HG02623 (cell line): ENCODE measurements at regions not wholly inside any gene's neighbourhood (a gene's known extent, or its start where the extent isn't known, plus 50 kb on each side); places are given as distances from the start of the nearest gene placed in this dataset.
"Not testable (repeated sequence)": the region's sequence is repeated elsewhere in the genome, so short reads cannot be mapped to it uniquely, and the experiment has no call there.

ENCODE experiments used
- ATAC-seq: cut with Tn5 transposase; IDR thresholded peaks from one replicate; pipeline ENCODE4 v1.9.1; 2021; ENCODE audit warnings: moderate library complexity; ENCODE audit not compliant: unreplicated experiment

DNA sequence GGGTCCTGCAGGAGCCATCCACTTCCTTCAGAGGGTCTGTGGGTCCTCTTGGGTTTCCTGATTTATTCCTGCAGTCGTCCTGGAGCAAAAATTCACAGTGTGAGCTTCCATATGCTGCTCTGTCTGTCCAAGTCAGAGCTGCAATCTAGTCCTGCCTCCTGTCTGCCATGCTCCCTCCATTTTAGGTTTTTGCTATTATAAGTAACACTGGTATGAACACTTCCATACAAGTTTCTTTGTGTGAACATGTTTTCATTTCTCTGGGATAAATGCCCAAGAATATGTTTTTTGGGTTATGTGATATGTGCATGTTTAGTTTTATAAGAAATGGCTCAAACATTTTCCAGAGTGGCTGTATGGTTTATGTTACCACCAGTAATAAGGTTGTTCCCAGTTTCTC is 188.1 kb downstream of the ACTR3B start:
- no peak for ATAC-seq

DNA sequence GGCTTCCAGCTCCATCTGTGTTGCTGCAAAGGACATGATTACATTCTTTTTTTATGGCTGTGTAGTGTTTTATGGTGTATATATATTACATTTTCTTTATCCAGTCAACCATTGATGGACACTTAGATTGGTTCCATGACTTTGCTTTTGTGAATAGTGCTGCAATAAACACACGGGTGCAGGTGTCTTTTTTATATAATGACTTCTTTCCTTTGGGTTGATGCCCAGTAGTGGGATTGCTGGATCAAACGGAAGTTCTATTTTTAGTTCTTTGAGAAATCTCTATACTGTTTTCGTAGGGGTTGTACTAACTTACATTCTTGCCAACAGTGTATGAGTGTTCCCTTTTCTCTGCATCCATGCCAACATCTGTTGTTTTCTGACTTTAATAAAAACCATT is 189.7 kb downstream of the ACTR3B start:
- no peak for ATAC-seq

DNA sequence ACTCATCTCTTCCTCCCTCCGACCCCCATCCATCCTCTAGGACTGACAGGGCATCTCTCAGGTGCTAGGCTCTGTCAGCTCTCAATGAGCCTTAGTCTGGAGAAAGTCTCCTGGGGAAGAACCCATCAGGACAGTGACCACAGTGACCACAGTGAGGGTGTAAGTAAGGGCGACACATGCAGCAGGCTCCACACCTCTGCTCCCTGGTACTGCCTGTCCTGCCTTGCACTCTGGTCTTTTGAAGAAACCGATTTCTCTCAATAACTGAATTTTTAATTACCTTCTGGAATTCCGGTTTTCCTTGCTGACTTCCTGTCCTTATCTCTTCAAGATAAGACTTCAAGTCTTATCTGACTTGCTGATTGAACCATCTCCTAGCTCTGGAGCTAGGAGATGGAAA is 190.2 kb downstream of the ACTR3B start:
- no peak for ATAC-seq

DNA sequence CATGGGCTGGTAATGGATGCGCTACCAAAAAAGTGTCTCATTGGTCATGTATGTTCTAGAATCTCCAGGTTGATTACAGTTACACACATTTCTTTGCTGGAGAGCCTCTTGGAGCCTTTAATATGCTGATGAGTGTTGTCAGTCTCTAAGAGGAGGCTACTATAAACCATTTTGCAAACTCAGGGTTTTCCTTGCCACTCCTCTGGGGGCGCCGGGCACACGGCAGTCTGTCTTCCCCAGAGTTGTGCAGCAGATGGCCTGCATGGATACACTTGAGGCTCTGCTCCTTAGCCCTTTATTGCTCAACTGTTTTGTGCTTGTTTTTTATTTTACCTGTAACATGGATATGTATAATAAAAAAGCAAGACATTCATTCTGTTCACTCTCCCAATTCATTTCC is 196.5 kb downstream of the ACTR3B start:
- ATAC-seq: no peak

DNA sequence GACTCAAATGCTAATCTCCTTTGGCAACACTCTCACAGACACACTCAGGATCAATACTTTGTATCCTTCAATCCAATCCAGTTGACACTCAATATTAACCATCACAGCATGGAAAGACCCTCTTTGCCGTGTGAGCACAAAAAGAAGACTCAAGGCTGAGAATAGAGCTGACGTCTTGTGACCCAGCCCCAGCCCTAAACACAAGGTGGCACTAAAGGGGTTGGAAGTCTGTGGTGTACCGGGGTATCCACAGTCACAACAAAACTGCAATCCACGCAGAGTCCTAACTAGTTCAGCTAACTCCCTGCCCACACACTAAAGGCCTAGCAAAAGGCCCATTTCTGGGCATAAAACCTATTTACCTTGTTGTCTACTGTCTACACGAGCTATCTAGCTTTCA is 200.1 kb downstream of the ACTR3B start:
- no peak for ATAC-seq

DNA sequence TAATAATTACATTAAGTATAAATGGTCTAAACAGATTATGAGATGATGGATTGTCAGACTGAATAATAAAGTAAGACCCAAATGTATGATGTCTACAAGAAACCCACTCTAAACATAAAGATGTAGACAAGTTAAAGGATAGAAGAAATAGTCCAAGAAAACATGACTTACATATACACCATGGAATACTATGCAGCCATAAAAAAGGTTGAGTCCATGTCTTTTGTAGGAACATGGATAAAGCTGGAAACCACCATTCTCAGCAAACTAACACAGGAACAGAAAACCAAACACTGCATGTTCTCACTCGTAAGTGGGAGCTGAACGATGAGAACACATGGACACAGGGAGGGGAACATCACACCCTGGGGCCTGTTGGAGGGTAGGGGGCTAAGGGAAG is 202.2 kb downstream of the ACTR3B start:
- not testable (repeated sequence) for ATAC-seq

DNA sequence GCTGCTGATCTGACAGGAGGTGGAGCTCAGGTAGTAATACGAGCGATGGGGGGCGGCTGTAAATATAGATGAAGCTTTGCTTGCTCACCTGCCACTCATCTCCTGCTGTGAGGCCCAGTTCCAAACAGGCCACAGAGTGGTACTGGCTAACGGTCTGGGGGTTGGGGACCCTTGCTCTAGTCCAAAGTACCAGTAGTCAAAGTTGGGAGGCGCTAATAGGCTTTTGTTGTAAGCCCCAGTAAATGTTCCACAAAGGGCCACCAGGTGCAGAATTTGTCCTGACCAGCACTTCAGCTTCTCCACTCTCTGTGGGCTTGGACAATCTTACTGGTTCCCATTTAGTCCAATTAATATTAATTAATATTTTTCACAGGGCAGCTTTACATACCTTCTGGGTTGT is 206.6 kb downstream of the ACTR3B start:
- no peak for ATAC-seq

DNA sequence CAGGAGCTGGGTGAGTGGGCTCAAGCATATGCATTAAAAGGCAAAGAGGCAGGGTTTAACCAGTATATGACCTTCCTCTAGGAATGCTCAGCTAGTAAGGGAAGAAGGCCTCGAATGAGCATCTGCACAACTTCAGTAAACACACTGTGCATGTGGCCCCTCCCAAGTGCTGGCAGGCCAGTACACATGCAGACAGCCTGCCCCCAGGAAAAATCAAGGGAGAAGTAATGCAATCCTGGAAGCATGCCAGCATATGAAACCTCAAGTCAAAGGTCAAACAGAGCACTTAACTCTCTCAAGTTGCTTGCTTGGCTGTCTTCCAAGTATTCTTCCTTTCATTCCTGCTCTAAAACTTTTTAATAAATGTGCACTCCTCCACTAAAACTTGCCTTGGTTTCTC is 208.4 kb downstream of the ACTR3B start:
- ATAC-seq: no peak

DNA sequence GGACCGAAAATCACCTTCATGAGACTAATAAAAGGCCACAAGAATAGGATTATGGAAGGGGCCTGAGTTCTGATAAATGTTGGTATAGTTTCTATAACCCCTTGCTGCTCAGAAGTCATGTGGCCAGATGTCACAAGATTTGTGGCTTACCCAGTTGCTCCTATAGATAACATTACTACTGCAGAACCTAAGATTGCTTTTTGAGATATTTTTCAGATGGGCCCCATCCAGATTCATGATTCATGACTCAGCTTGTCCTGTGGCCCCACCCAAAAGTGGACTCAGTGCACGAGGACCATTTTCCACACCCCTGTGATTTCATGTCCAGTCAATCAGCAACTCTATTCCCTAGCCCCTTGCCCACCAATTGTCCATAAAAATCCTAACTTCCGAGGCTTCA is 209.0 kb downstream of the ACTR3B start:
- ATAC-seq: no peak

DNA sequence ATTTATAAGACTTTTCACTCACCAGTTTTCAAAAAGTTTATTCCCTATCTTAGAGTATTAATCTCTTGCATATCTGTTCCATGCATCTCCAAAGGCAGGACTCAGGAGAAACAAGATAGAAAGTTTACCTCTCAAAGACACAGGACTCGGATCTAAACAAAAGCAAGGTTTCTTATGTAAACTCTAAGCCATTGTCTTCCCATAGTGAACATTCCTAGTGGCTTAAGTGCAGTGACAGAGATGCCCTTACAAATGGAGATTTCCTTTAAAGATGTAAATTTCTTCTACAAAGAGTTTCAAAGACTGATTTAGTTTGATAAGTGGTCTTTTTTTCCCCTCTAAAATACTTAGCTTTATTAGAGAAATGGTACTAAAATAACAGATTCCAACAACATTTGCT is 209.8 kb downstream of the ACTR3B start:
- ATAC-seq: no peak

DNA sequence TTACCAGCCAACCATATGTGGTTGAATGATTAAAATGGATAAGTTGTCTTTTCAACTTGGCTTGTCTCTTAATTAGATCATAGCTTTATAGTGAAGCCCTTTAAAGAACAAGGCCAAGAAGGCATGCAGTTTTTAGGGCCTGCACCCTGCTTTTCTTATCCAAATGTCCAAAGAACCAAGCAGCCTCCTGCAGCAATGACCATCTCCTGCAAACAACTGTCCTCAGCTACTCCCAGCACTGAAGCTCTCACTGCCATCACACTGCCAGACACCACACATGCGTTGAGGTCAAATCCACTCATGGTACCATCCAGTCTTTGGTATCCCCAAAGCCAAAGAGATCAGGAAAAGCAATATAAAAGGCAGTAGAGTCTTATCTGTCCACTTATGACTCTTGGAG is 210.3 kb downstream of the ACTR3B start:
- ATAC-seq: no peak

DNA sequence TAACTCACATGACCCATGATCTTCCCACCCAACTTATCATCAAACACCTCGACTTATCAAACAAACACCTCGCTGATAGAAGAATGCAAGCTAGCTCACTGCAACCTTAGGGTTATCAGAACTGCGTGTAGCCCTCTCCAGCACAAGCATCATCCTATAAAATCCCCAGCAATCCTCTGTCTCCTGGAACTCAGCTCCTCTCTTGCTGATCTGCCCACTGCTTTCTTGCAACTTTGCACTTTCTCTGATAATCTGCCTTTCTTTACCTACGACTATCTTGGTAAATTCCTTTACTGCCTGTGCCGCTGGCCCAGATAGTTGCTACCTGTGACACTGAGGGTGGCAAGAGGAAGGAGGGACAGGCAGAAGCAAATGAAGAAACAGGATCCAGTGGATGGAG is 210.9 kb downstream of the ACTR3B start:
- no peak for ATAC-seq

DNA sequence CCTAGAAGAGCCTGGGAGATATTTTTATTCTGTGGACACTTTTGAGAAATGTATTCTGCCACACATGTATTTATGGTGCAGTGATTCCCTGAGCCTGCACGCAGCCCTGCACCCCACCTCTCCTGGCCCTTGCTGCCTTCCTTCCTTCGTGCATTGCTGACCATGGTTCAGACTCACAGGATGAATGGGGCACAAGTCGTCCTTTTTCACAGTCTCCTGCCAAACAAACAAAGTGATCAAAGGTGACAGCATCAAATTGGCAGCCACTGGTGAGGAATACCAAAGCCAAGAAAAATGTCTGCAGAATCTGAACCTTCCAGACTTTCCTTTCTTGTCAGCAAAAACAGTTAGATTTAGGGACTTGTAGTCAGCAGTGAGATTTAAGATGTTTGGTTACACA is 215.0 kb downstream of the ACTR3B start:
- no peak for ATAC-seq

DNA sequence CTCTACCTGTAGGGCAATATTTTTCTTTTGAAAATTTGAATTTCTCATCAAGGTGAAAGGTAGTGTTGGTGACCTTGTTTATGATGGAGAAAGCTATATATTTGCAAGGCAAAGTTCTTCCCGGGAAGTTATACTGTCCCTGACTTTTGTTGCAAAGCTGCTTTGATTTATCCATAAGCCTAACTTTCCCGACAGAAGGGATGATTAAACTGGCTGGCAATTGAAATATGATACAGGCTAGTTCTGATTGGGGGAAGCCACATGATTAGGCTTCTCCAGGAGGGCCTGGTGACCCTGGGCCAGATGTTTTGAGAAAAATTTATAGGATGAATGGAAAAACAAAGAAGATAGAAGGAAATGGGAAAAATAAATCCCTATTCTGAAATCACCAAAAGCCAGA is 215.5 kb downstream of the ACTR3B start:
- no peak for ATAC-seq

DNA sequence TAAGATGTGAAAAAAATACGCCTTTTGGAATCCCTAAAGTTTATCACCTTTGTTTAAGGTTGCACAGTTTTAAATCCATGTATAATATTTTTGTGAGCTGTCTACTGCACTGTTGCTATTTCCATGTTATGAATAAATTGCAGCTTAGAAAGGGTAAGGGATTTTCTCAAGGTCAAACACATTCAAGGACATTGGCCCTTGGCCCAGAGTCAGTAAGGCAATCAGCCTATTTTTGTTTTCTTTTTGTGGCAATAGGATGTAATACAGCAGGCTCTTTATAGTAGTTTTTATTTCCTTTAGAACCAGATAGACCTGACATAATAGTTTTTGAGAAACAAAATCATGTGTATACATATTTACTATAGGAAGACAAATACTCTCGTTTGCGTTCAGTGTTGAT is 219.8 kb downstream of the ACTR3B start:
- ATAC-seq: no peak

DNA sequence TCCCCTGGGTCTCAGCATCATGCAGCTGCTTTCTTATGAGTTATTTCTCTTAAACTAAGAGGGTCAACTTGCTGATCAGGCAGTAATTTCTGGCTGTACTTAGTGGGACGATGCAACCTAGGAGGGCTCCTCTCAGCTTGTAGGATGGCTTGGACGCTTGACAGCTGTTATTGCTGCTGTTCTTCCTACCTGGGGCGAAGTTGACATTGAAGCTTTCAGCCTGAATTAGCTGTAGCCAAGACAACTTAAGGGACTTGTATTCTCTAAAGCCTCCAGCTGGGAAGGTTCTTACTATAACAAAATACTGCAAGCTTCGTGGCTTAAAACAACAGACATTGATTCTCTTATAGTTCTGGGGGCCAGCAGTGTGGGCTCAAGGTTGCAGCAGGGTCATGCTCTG is 224.9 kb downstream of the ACTR3B start:
- ATAC-seq: no peak

DNA sequence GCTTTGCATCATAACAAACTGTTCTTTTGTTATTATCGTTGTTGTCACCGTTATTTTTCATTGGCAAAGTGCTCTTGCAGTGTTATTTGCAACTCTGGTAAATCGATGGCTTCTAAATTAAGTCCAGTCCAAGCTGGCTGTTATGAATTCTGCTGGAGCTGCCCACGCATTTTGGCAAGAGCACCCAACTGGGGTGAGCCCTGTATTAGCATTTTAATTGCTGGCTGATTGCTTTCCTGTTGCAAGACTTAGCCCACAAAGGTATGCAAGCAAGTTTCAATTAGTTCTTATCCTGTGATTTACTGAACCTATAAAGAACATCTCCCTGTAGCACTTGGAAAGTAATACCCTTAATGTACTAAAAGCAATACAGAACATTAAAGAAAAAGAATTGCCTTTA is 226.8 kb downstream of the ACTR3B start:
- no peak for ATAC-seq

DNA sequence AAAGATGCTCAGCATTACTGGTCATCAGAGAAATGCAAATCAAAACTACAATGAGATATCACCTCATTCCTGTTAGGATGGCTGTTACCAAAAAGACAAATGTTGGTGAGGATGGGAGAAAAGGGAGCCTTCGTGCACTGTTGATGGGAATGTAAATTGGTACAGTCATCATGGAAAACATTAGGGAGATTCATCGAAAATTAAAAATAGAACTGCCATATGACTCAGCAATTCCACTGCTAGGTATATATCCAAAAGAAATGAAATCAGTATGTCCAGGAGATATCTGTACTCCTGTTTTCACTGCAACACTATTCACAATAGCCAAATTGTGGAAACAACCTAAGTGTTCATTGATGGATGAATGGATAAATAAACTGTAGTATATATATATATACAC is 228.1 kb downstream of the ACTR3B start:
- no peak for ATAC-seq

DNA sequence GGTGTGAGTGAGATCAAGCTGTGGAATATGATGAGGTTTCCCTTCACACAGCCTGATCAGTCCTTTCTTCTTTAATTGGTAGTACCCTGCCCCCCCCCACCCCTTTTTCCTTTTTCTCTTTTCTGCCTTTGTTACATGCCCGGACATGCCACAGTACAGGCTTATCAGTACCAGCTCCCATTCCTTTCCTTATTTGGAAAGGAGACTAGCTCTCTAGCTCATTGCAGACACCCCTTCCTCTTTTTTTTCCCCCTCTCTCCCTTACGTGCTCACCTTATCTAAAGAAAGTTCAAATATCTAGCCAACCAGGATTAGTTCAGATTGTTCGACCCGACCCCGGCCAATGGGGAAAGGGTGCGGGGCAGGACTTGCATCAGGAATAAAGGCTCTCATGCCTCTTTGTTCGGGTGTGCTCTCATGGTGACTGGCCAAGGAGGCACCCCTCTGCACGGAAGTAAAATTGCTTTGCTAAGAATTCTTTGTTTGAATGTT is 230.4 kb downstream of the ACTR3B start:
- ATAC-seq: no peak

DNA sequence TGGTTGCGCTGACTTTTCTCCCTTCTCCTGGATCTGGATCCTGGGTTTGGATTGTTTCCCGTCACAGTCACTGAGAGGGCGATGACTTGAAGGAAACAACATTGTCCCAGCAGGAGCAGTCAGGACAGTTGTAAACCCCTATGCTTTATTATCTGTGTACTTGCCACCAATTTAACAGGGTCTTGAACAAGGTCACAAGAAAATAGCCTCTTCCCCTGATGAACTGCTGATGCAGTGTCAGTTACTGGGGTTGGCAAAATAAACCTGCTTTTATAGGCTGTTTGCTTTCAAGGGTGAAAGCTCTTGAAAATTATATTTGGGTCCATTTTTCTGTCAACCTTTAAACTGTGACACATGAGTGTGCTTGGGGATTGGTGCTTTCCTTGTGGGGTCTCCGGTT is 238.9 kb downstream of the ACTR3B start:
- no peak for ATAC-seq

DNA sequence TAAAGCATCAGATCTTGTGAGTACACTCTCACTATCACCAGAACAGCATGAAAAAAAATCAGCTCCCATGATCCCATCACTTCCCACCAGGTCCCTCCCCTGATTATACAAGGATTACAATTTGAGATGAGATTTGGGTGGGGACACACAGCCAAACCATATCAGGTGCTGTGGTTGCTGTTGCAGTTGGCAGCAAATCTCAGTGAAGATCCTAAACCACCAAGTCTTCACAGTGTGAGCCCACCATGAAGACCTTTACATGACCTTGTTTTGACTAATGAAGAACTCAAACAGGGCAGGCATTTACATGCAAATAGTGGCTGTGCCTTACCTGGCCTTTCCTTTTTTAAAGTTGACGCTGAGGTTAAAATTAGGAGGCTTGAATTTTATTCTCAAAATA is 242.6 kb downstream of the ACTR3B start:
- no peak for ATAC-seq

DNA sequence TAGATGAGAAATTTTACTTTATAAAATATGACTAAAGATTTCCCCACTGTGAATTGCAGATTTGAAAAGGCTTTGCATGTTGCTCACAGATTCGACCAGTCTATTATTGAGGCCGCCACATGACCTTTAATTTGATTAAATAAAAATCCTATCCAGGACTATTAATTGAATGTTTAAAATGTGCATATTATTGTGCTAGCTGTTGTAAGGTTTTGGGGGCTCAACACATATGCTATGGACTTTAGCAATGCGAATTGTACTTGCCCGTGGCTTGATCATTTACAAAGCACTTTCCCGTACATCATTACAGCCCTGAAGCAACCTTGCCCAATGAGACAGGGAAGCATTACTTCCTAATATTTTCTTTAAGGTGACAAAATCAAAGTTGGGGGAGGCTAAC is 243.0 kb downstream of the ACTR3B start:
- ATAC-seq: no peak

DNA sequence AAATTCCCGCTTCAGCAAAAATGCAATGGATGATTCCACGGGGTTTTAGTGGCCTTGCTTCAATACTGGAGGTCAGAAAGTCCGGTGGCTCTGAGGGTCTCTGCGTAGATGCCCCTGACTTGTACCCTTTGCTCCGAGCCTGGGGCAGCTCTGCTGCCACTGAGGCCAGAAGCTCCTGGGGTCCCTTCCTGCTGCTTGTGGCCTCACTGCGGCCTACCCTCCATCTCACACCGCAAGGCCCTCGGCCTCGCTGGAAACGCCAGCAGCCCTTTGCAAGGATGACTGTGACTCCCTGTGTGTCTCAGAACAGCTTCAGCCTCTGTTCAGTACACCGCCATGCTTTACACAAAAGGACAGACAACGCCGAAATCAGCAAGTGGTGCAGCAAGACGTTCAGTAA is 244.8 kb downstream of the ACTR3B start:
- ATAC-seq: no peak
